Gastroesophageal sphincter (tissue), 3 donors: ENCODE measurements at regions not wholly inside any gene's neighbourhood (a gene's known extent, or its start where the extent isn't known, plus 50 kb on each side); places are given as distances from the start of the nearest gene placed in this dataset.

ENCODE experiments used
- EP300 ChIP-seq: sonication (generic); formaldehyde crosslinking; IDR thresholded peaks from one replicate; pipeline ENCODE4 v1.6.1; 2017; ENCODE audit warnings: antibody characterized with exemption, mild to moderate bottlenecking
- POLR2A ChIP-seq, 2 donors: fragments of 450-650 bp; IDR thresholded peaks; one replicate each; pipeline ENCODE4 v1.6.1; 2017; ENCODE audit warnings: antibody characterized with exemption in 2 of 2, mild to moderate bottlenecking in 2 of 2, moderate library complexity in 1 of 2
- POLR2AphosphoS5 ChIP-seq: sonication (generic); formaldehyde crosslinking; IDR thresholded peaks from one replicate; pipeline ENCODE4 v1.6.1; 2017; ENCODE audit warnings: antibody characterized with exemption
- TF ChIP-seq, protein P1 (sequence below), 4 experiments: fragments of 200-600 bp in 2 of 4; fragments of 450-650 bp in 2 of 4; sonication (generic) in 1 of 4; IDR thresholded peaks; one replicate each; pipeline ENCODE4 v1.5.1; 2017 to 2019; ENCODE audit warnings: antibody characterized with exemption in 4 of 4, mild to moderate bottlenecking in 2 of 4, moderate library complexity in 2 of 4

DNA sequence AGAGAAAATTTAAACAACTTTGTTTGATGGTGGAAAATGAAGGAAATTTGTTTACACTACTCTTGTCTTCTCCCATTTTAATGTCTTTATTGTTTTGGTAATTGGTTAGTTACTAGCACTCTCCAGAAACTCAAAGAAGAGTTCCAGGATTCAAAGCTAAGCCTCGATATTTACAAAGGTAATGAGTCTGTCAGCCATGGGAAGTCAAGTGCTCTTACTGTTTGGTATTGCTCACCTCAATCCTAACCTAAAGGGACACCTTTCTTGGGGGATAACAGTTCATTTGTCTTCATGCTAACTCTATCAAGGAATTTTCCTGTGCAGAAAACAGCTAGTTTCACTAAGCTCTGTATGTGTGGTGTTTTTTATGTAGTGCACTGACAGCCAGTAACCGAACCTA is 222.9 kb upstream of the LMO3 start:
- TF ChIP-seq POLR2A (IDR thresholded peaks at IDR 0.05) (no peak), EP300 (no peak), POLR2AphosphoS5 (no peak)
- TF ChIP-seq, protein P1, sequence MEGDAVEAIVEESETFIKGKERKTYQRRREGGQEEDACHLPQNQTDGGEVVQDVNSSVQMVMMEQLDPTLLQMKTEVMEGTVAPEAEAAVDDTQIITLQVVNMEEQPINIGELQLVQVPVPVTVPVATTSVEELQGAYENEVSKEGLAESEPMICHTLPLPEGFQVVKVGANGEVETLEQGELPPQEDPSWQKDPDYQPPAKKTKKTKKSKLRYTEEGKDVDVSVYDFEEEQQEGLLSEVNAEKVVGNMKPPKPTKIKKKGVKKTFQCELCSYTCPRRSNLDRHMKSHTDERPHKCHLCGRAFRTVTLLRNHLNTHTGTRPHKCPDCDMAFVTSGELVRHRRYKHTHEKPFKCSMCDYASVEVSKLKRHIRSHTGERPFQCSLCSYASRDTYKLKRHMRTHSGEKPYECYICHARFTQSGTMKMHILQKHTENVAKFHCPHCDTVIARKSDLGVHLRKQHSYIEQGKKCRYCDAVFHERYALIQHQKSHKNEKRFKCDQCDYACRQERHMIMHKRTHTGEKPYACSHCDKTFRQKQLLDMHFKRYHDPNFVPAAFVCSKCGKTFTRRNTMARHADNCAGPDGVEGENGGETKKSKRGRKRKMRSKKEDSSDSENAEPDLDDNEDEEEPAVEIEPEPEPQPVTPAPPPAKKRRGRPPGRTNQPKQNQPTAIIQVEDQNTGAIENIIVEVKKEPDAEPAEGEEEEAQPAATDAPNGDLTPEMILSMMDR (IDR thresholded peaks at IDR 0.05), result no peak
